ENCODE measurements at regions not wholly inside any gene's neighbourhood (a gene's known extent, or its start where the extent isn't known, plus 50 kb on each side); places are given as distances from the start of the nearest gene placed in this dataset.
A peak's percentile ranks its signal among the peaks of the same experiment; 100 is the strongest.

GRCh38 chr5:168039566-168040248 is 251.7 kb upstream of the WWC1 start:
- ATAC-seq (no peak), DNase-seq (peak in 3 of 4 donors; percentile 12 to 21 (median 16))
- no peak overlapping the region for H3K27ac ChIP-seq

GRCh38 chr5:168041583-168041982 is 249.9 kb upstream of the WWC1 start:
- Histone ChIP-seq H3K4me1 (no peaks in the 10 kb centered on the region), H3K36me3 (replicated peaks in 1 of 2; ENCODE audit: insufficient read depth in 1 of 2, low read depth in 2 of 2) (no peaks in the 10 kb centered on the region), H3K4me3 (no peak overlapping the region), H3K27me3 (no peaks in the 10 kb centered on the region), H3K9me3 (no peaks in the 10 kb centered on the region), H3K27ac (no peak overlapping the region)
- intact Hi-C loops (cut with DNase I), result loop anchor here (10.0 kb wide), 1 partner anchor 317 kb away; no protein-coding TSS in a partner anchor
- DNase-seq, result no peak
- 58 to 67% methylated on average over 2 of the region's 2 CpGs for WGBS, 2 donors
- TF ChIP-seq POLR2A (IDR thresholded peaks at IDR 0.05), result no peak
- TF ChIP-seq, protein P1, sequence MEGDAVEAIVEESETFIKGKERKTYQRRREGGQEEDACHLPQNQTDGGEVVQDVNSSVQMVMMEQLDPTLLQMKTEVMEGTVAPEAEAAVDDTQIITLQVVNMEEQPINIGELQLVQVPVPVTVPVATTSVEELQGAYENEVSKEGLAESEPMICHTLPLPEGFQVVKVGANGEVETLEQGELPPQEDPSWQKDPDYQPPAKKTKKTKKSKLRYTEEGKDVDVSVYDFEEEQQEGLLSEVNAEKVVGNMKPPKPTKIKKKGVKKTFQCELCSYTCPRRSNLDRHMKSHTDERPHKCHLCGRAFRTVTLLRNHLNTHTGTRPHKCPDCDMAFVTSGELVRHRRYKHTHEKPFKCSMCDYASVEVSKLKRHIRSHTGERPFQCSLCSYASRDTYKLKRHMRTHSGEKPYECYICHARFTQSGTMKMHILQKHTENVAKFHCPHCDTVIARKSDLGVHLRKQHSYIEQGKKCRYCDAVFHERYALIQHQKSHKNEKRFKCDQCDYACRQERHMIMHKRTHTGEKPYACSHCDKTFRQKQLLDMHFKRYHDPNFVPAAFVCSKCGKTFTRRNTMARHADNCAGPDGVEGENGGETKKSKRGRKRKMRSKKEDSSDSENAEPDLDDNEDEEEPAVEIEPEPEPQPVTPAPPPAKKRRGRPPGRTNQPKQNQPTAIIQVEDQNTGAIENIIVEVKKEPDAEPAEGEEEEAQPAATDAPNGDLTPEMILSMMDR (IDR thresholded peaks at IDR 0.05), result no peak
- ATAC-seq, result no peak

More at GRCh38 chr5:168039566-168040248, 251.7 kb upstream of the WWC1 start:
- TF ChIP-seq, protein P1 (IDR thresholded peaks at IDR 0.05), result no peak
- no peak for TF ChIP-seq POLR2A (IDR thresholded peaks at IDR 0.05)
- intact Hi-C loops (cut with DNase I), result loop anchor here (10.0 kb wide), 1 partner anchor 315 kb away; no protein-coding TSS in a partner anchor
- Histone ChIP-seq H3K4me1 (no peaks in the 10 kb centered on the region), H3K9me3 (no peaks in the 10 kb centered on the region), H3K4me3 (no peak overlapping the region), H3K27me3 (no peaks in the 10 kb centered on the region), H3K36me3 (replicated peaks in 1 of 2; ENCODE audit: insufficient read depth in 1 of 2, low read depth in 2 of 2) (no peaks in the 10 kb centered on the region)
- WGBS, 2 donors, result 15 to 21% methylated on average over 10 to 13 of the region's 13 CpGs

- TF ChIP-seq, protein P1 (IDR thresholded peaks at IDR 0.05), result no peak
- ATAC-seq, result no peak
- H3K4me1 ChIP-seq, result no peaks in the 10 kb centered on the region
- no peak for DNase-seq
- H3K4me3 ChIP-seq, result no peak overlapping the region
- no peaks in the 10 kb centered on the region for H3K9me3 ChIP-seq
- WGBS, 2 donors, result 74 to 79% methylated on average over 12 of the region's 12 CpGs
- H3K27ac ChIP-seq, result no peak overlapping the region
- H3K27me3 ChIP-seq, result no peaks in the 10 kb centered on the region
- no peaks in the 10 kb centered on the region for H3K36me3 ChIP-seq (replicated peaks in 1 of 2; ENCODE audit: insufficient read depth in 1 of 2, low read depth in 2 of 2)
- intact Hi-C loops (cut with DNase I), result loop anchor here (10.0 kb wide), 1 partner anchor 318 kb away; no protein-coding TSS in a partner anchor
Measured at GRCh38 chr5:168042284-168043068, 249.0 kb upstream of the WWC1 start.

- no peak for DNase-seq
- H3K9me3 ChIP-seq, result no peaks in the 10 kb centered on the region
- no peak overlapping the region for H3K4me3 ChIP-seq
- intact Hi-C loops (cut with DNase I), result loop anchor here (10.0 kb wide), 1 partner anchor 321 kb away; no protein-coding TSS in a partner anchor
- no peaks in the 10 kb centered on the region for H3K27me3 ChIP-seq
- WGBS, 2 donors, result 44 to 56% methylated on average over 4 of the region's 4 CpGs
- no peak for ATAC-seq
- no peak for TF ChIP-seq POLR2A (IDR thresholded peaks at IDR 0.05)
- TF ChIP-seq, protein P1 (IDR thresholded peaks at IDR 0.05), result no peak
- no peaks in the 10 kb centered on the region for H3K4me1 ChIP-seq
- H3K36me3 ChIP-seq (replicated peaks in 1 of 2; ENCODE audit: insufficient read depth in 1 of 2, low read depth in 2 of 2), result no peaks in the 10 kb centered on the region
- no peak overlapping the region for H3K27ac ChIP-seq
Measured at GRCh38 chr5:168046163-168046562, 245.3 kb upstream of the WWC1 start.
